Right lobe of liver (tissue), 4 donors: ENCODE measurements at regions not wholly inside any gene's neighbourhood (a gene's known extent, or its start where the extent isn't known, plus 50 kb on each side); places are given as distances from the start of the nearest gene placed in this dataset.
"Not testable (repeated sequence)": the region's sequence is repeated elsewhere in the genome, so short reads cannot be mapped to it uniquely, and the experiment has no call there.

Experiments
- POLR2A ChIP-seq: fragments of 450-650 bp; IDR thresholded peaks from one replicate; pipeline ENCODE4 v1.6.1; 2017; ENCODE audit warnings: antibody characterized with exemption, mild to moderate bottlenecking
- TF ChIP-seq, protein P1 (sequence below), 4 donors: fragments of 200-600 bp in 3 of 4; fragments of 450-650 bp in 1 of 4; IDR thresholded peaks; one replicate each; pipeline versions ENCODE4 v1.5.1 to v1.8.0; 2016 to 2022; ENCODE audit warnings: antibody characterized with exemption in 4 of 4, mild to moderate bottlenecking in 2 of 4
- donor health status: DM: no; HTN: no; CAD: no.
- donor health status: DM: no; HTN: no; CAD: no.
- donor health status: DM: no; HTN: yes; CAD: no.

GRCh38 chr21:6098191-6098935 lies 4423.0 kb upstream of the TPTE start:
- TF ChIP-seq POLR2A, result not testable (repeated sequence)
- TF ChIP-seq, protein P1, sequence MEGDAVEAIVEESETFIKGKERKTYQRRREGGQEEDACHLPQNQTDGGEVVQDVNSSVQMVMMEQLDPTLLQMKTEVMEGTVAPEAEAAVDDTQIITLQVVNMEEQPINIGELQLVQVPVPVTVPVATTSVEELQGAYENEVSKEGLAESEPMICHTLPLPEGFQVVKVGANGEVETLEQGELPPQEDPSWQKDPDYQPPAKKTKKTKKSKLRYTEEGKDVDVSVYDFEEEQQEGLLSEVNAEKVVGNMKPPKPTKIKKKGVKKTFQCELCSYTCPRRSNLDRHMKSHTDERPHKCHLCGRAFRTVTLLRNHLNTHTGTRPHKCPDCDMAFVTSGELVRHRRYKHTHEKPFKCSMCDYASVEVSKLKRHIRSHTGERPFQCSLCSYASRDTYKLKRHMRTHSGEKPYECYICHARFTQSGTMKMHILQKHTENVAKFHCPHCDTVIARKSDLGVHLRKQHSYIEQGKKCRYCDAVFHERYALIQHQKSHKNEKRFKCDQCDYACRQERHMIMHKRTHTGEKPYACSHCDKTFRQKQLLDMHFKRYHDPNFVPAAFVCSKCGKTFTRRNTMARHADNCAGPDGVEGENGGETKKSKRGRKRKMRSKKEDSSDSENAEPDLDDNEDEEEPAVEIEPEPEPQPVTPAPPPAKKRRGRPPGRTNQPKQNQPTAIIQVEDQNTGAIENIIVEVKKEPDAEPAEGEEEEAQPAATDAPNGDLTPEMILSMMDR (IDR thresholded peaks at IDR 0.05), result not testable (repeated sequence)
